Esophagus squamous epithelium (tissue), 5 donors: ENCODE measurements at regions not wholly inside any gene's neighbourhood (a gene's known extent, or its start where the extent isn't known, plus 50 kb on each side); places are given as distances from the start of the nearest gene placed in this dataset.

Experiments
- DNase-seq: peaks from one replicate; lab custom pipeline; 2025; lab: John Stamatoyannopoulos, UW
- H3K27ac ChIP-seq, 4 donors: fragments of 200-600 bp; sonication (generic); one replicate each; pipeline ENCODE4 v1.5.1; 2016 to 2019; ENCODE audit warnings: mild to moderate bottlenecking in 1 of 4
- H3K27me3 ChIP-seq, 4 donors: fragments of 200-600 bp; sonication (generic); 1 replicate in 3 of 4; 2 replicates in 1 of 4; pipeline versions ENCODE4 v1.5.1 to v1.6.0; 2017 to 2021; ENCODE audit warnings: antibody characterized with exemption in 1 of 4
- H3K36me3 ChIP-seq, 3 donors: fragments of 200-600 bp; sonication (generic); one replicate each; pipeline ENCODE4 v1.5.1; 2016 to 2019
- H3K4me1 ChIP-seq, 3 donors: fragments of 200-600 bp; sonication (generic); one replicate each; pipeline ENCODE4 v1.5.1; 2017 to 2019
- H3K4me3 ChIP-seq, 4 donors: fragments of 200-600 bp; sonication (generic); 1 replicate in 3 of 4; 2 replicates in 1 of 4; pipeline ENCODE4 v1.5.1; 2016 to 2019; ENCODE audit warnings: mild to moderate bottlenecking in 2 of 4, moderate library complexity in 1 of 4
- H3K9me3 ChIP-seq, 3 donors: fragments of 200-600 bp; sonication (generic); one replicate each; pipeline ENCODE4 v1.5.1; 2016 to 2019
- POLR2A ChIP-seq, 4 donors: fragments of 450-650 bp; IDR thresholded peaks; one replicate each; pipeline ENCODE4 v1.6.1; 2017; ENCODE audit warnings: antibody characterized with exemption in 4 of 4, mild to moderate bottlenecking in 4 of 4, moderate library complexity in 3 of 4
- WGBS, 2 donors: methylation state at CpG; one replicate each; pipeline ENCODE4 v1.1.5; 2018; 5-methylcytosine and 5-hydroxymethylcytosine counted together
- intact Hi-C: fragments of 100-400 bp; cut with DNase I; formaldehyde crosslinking; loops from one replicate; pipeline ENCODE4 v1.15.0; 2022
- TF ChIP-seq, protein P1 (sequence below), 6 experiments: fragments of 450-650 bp in 4 of 6; fragments of 200-600 bp in 2 of 6; sonication (generic) in 2 of 6; IDR thresholded peaks; one replicate each; pipeline ENCODE4 v1.5.1; 2016 to 2019; ENCODE audit warnings: antibody characterized with exemption in 6 of 6, mild to moderate bottlenecking in 4 of 6, moderate library complexity in 4 of 6
- donor health status: DM: yes; HTN: yes; CAD: no.

DNA sequence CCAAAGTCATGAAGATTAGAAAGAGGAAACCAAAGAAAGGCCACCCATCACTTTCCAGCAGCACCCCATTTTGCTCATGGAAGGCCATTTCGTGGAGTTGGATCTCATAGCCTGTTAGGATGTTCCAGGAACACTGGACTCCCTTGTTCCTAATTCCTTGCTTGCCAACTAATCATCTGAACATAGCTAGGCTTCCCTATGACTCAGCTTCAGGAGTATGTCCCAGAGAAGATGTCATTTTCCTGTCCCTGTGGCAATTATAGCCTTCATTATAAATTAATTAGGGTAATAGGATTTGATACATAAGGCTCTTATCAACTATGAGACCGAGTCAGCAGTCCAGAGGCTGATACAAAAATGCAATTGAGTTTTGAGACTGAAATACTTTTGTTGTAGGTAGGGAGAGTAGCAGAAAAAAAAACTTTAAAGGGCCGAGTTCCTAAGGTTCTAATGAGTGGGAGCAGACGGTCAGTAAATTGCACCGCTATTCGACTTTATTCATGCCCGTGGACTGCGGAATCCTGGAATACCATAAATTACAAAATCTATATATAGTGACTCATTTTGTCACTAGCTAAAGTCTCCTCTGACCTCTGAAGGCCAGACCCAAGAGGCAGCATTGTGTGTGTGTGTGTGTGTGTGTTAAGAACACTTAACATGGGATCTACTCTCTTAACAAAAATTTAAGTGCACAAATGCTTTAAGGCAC lies 311.8 kb downstream of the FBXO15 start:
- no peak overlapping the region for H3K4me3 ChIP-seq
- WGBS, 2 donors: 66 to 85% methylated on average over 8 of the region's 8 CpGs
- no peaks in the 10 kb centered on the region for H3K27me3 ChIP-seq
- intact Hi-C loops: no loop called here
- TF ChIP-seq POLR2A (IDR thresholded peaks at IDR 0.05): no peak
- TF ChIP-seq, protein P1, sequence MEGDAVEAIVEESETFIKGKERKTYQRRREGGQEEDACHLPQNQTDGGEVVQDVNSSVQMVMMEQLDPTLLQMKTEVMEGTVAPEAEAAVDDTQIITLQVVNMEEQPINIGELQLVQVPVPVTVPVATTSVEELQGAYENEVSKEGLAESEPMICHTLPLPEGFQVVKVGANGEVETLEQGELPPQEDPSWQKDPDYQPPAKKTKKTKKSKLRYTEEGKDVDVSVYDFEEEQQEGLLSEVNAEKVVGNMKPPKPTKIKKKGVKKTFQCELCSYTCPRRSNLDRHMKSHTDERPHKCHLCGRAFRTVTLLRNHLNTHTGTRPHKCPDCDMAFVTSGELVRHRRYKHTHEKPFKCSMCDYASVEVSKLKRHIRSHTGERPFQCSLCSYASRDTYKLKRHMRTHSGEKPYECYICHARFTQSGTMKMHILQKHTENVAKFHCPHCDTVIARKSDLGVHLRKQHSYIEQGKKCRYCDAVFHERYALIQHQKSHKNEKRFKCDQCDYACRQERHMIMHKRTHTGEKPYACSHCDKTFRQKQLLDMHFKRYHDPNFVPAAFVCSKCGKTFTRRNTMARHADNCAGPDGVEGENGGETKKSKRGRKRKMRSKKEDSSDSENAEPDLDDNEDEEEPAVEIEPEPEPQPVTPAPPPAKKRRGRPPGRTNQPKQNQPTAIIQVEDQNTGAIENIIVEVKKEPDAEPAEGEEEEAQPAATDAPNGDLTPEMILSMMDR (IDR thresholded peaks at IDR 0.05): no peak
- no peaks in the 10 kb centered on the region for H3K36me3 ChIP-seq
- H3K27ac ChIP-seq: no peak overlapping the region
- H3K4me1 ChIP-seq: no peaks in the 10 kb centered on the region
- H3K9me3 ChIP-seq: no peaks in the 10 kb centered on the region
- no peak for DNase-seq

DNA sequence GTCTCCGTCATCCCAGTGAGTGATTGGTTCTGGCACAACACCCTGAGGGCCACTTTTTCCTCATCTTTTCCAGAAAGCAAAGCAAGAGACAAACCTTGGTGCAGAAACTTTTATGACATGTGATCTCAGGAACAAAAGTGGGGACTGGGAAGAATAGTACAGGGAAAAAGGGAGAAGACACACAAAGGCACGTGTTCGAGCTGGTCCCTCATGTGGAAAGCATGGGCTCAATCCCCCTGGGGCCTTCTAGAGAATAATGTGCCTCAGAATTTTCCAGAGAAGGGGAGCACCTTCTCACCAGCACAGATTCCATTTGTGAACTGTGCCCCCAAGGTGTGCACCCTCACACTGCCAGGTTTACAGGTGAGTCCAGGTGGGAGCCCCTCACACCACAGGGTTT lies 312.6 kb downstream of the FBXO15 start:
- intact Hi-C loops: no loop called here
- TF ChIP-seq, protein P1 (IDR thresholded peaks at IDR 0.05): no peak
- no peak for TF ChIP-seq POLR2A (IDR thresholded peaks at IDR 0.05)
- 59 to 77% methylated on average over 3 of the region's 3 CpGs for WGBS, 2 donors
- DNase-seq: no peak
- Histone ChIP-seq H3K4me1 (no peaks in the 10 kb centered on the region), H3K9me3 (no peaks in the 10 kb centered on the region), H3K27me3 (no peaks in the 10 kb centered on the region), H3K4me3 (no peak overlapping the region), H3K27ac (no peak overlapping the region), H3K36me3 (no peaks in the 10 kb centered on the region)

DNA sequence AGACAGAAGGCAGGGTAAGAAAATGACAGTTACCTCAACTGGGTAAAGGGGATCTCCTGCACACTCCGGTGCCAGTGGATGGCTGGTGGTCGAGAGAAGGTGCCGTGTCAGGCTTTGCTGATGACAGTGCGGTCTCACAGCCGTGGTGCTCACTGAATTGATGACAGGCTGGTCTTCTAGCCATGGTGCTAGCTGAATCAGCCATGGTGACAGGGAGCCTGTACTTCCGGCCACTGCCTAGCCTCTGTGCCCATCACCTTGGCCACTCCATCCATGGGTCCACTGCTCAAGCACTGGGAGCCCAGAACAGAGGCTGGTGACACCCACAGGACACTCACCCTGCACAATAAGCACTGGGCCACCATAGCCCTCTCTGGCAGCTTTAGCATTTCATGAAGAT lies 315.9 kb downstream of the FBXO15 start:
- intact Hi-C loops: no loop called here

DNA sequence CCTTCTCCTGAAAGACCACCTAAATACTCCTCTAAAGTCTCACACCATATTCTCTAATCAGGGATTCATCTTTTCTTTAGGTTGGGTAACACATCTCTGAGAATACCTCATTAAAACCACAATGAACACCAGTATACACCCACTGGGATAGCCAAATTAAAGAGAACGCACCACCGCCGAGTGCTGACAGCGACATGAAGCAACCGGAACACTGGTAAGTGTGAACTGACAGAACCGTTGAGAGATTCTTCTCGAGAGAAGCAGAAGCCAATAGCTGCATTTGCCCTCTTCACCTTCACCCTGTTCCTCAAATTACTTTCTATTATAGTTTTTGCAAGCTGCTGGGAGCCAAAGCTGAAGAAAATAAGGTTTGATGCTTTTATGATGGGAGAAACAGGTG lies 318.5 kb downstream of the FBXO15 start:
- no peaks in the 10 kb centered on the region for H3K36me3 ChIP-seq
- intact Hi-C loops: no loop called here
- H3K27me3 ChIP-seq: no peaks in the 10 kb centered on the region
- TF ChIP-seq, protein P1 (IDR thresholded peaks at IDR 0.05): no peak
- no peak for TF ChIP-seq POLR2A (IDR thresholded peaks at IDR 0.05)
- DNase-seq: no peak
- WGBS, 2 donors: 87 to 90% methylated on average over 7 of the region's 7 CpGs
- H3K4me3 ChIP-seq: no peak overlapping the region
- H3K9me3 ChIP-seq: no peaks in the 10 kb centered on the region
- H3K27ac ChIP-seq: no peak overlapping the region
- H3K4me1 ChIP-seq: no peaks in the 10 kb centered on the region

More for the DNA sequence above, 315.9 kb downstream of the FBXO15 start:
- Histone ChIP-seq H3K27ac (no peak overlapping the region), H3K9me3 (no peaks in the 10 kb centered on the region), H3K36me3 (no peaks in the 10 kb centered on the region), H3K4me3 (no peak overlapping the region), H3K27me3 (no peaks in the 10 kb centered on the region), H3K4me1 (no peaks in the 10 kb centered on the region)
- no peak for DNase-seq
- WGBS, 2 donors: 71 to 94% methylated on average over 3 to 5 of the region's 6 CpGs
- TF ChIP-seq POLR2A (IDR thresholded peaks at IDR 0.05): no peak
- TF ChIP-seq, protein P1 (IDR thresholded peaks at IDR 0.05): no peak

DNA sequence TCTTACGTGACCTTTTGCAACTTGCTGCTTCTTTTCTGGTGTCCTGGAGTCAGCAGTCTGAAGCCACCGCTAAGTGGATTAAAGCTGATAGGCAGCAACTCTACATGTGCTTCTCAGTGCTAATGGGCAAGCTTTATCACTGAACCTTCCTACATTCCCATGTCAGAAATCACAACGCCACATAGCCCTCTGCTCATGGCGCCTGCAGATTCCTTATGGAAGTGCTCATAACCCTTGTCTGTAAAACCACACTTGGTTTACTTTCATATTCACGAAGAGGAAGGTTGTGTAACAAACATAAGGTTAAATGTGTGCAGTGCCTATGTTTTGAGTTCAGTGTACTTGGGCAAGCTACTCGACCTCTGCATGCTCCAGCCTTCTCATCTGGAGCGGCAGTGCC lies 319.8 kb downstream of the FBXO15 start:
- Histone ChIP-seq H3K36me3 (no peaks in the 10 kb centered on the region), H3K4me1 (no peaks in the 10 kb centered on the region), H3K4me3 (no peak overlapping the region), H3K27me3 (no peaks in the 10 kb centered on the region), H3K9me3 (no peaks in the 10 kb centered on the region), H3K27ac (no peak overlapping the region)
- 69 to 71% methylated on average over 6 to 7 of the region's 7 CpGs for WGBS, 2 donors
- intact Hi-C loops: no loop called here
- no peak for DNase-seq
- TF ChIP-seq, protein P1 (IDR thresholded peaks at IDR 0.05): no peak
- TF ChIP-seq POLR2A (IDR thresholded peaks at IDR 0.05): no peak
